ENCODE measurements at regions not wholly inside any gene's neighbourhood (a gene's known extent, or its start where the extent isn't known, plus 50 kb on each side); places are given as distances from the start of the nearest gene placed in this dataset.

- ChIA-PET CTCF (interaction anchor here (0.7 kb wide), 1 partner anchor 1968 kb away, joined by 3 read pairs; no protein-coding TSS in a partner anchor), POLR2A (no interaction called here)
- Histone ChIP-seq H3K4me3 (no peak overlapping the region), H3K4me1 (no peaks in the 10 kb centered on the region), H3K4me2 (no peak overlapping the region), H3K9me3 (no peaks in the 10 kb centered on the region), H3K27ac (no peak overlapping the region)
- TF ChIP-seq ELK1 (IDR thresholded peaks at IDR 0.05; ENCODE audit: low read depth, low read length): no peak
- TF ChIP-seq RNF2 (IDR thresholded peaks at IDR 0.05; ENCODE audit: borderline replicate concordance, low read depth): no peak
- no peak for TF ChIP-seq ZFP36 (IDR thresholded peaks at IDR 0.05; ENCODE audit: borderline replicate concordance, partially characterized antibody)
- no peak for TF ChIP-seq POLR2A (IDR thresholded peaks at IDR 0.05; ENCODE audit: low read length)
- no peak for TF ChIP-seq SREBF2 (IDR thresholded peaks at IDR 0.05)
- TF ChIP-seq USF2 (IDR thresholded peaks at IDR 0.05): no peak
- no peak for TF ChIP-seq HMGXB4 (CRISPR knock-in tag; IDR thresholded peaks at IDR 0.05; ENCODE audit: borderline replicate concordance)
- TF ChIP-seq SMC3 (IDR thresholded peaks at IDR 0.05): no peak
- no peak for TF ChIP-seq HOXB13 (CRISPR knock-in tag; IDR thresholded peaks at IDR 0.05; ENCODE audit: low read depth)
- no peak for TF ChIP-seq TFCP2L1 (CRISPR knock-in tag; IDR thresholded peaks at IDR 0.05)
- TF ChIP-seq PHF8 (IDR thresholded peaks at IDR 0.05; ENCODE audit: borderline replicate concordance, low read depth): no peak
- no peak for TF ChIP-seq NPAS2 (CRISPR knock-in tag; IDR thresholded peaks at IDR 0.05; ENCODE audit: borderline replicate concordance)
- TF ChIP-seq ESRRA (IDR thresholded peaks at IDR 0.05; ENCODE audit: borderline replicate concordance, low read length): no peak
- FAIRE-seq (no peak), DNase-seq (ENCODE audit: low read depth in 1 of 2, low spot score in 1 of 2) (no peak), ATAC-seq (no peak)
These were observed 211.4 kb upstream of the SETMAR start for GRCh38 chr3:4091786-4092185.

GRCh38 chr3:4097801-4098200 is 205.4 kb upstream of the SETMAR start:
- DNase-seq (ENCODE audit: low read depth in 1 of 2, low spot score in 1 of 2): no peak
- H3K4me1 ChIP-seq: no peaks in the 10 kb centered on the region
- H3K9me3 ChIP-seq: no peaks in the 10 kb centered on the region
- no peak for FAIRE-seq
- no peak for TF ChIP-seq KDM1A (IDR thresholded peaks at IDR 0.05; ENCODE audit: low read depth)
- TF ChIP-seq MAFK (IDR thresholded peaks at IDR 0.05; ENCODE audit: partially characterized antibody): no peak
- no peak for TF ChIP-seq FOXS1 (CRISPR knock-in tag; IDR thresholded peaks at IDR 0.05)
- no peak for TF ChIP-seq RFX5 (IDR thresholded peaks at IDR 0.05)
- ChIA-PET POLR2A (no interaction called here), CTCF (no interaction called here)
- no peak overlapping the region for H3K4me2 ChIP-seq
- WGBS (ENCODE audit: missing lambda C conversion rate): 28% methylated on average over 2 of the region's 2 CpGs
- no peak for ATAC-seq
- no peak overlapping the region for H3K4me3 ChIP-seq
- H3K27ac ChIP-seq: no peak overlapping the region

- no peak for DNase-seq (ENCODE audit: low read depth in 1 of 2, low spot score in 1 of 2)
- no peak overlapping the region for H3K4me2 ChIP-seq
- no peak for FAIRE-seq
- no peak for ATAC-seq
- POLR2A ChIA-PET: no interaction called here
- CTCF ChIA-PET: no interaction called here
- H3K9me3 ChIP-seq: no peaks in the 10 kb centered on the region
- H3K4me3 ChIP-seq: no peak overlapping the region
- no peak overlapping the region for H3K27ac ChIP-seq
- no peaks in the 10 kb centered on the region for H3K4me1 ChIP-seq
- TF ChIP-seq HDAC2 (IDR thresholded peaks at IDR 0.05) (no peak), HES2 (IDR thresholded peaks at IDR 0.05) (no peak), CBX8 (IDR thresholded peaks at IDR 0.05) (no peak), EHF (CRISPR knock-in tag; IDR thresholded peaks at IDR 0.05) (no peak), HMGXB4 (CRISPR knock-in tag; IDR thresholded peaks at IDR 0.05; ENCODE audit: borderline replicate concordance) (no peak), ATOH8 (CRISPR knock-in tag; IDR thresholded peaks at IDR 0.05; ENCODE audit: low read depth) (no peak), E2F6 (IDR thresholded peaks at IDR 0.05; ENCODE audit: borderline replicate concordance, low read depth) (no peak), GATA3 (IDR thresholded peaks at IDR 0.05; ENCODE audit: borderline replicate concordance) (no peak), RCOR1 (IDR thresholded peaks at IDR 0.05; ENCODE audit: low read depth, low read length) (no peak), HOXA7 (CRISPR knock-in tag; IDR thresholded peaks at IDR 0.05) (no peak), MYC (IDR thresholded peaks at IDR 0.05; ENCODE audit: borderline replicate concordance, low read length) (no peak), KDM5A (IDR thresholded peaks at IDR 0.05) (no peak), PBX3 (IDR thresholded peaks at IDR 0.05) (no peak), RNF2 (IDR thresholded peaks at IDR 0.05; ENCODE audit: borderline replicate concordance, low read depth) (no peak)
These were observed 203.6 kb upstream of the SETMAR start for GRCh38 chr3:4099607-4100006.

Measured in A549 (cell line).